Stimulated activated naive CD8-positive, alpha-beta T cell treated with anti-CD3 and anti-CD28 coated beads, Interleukin-15, Interleukin-2, amounts not matched to agents 100 ng/mL and 50 ng/mL, for 24 hours (primary cell): ENCODE measurements at regions not wholly inside any gene's neighbourhood (a gene's known extent, or its start where the extent isn't known, plus 50 kb on each side); places are given as distances from the start of the nearest gene placed in this dataset.

Experiments
- H3K27ac Mint-ChIP-seq: one replicate; pipeline ENCODE4 v1.8.0; 2021; ENCODE audit warnings: mild to moderate bottlenecking, mixed read lengths
- H3K27me3 Mint-ChIP-seq: one replicate; pipeline ENCODE4 v1.8.0; 2021; ENCODE audit warnings: mixed read lengths
- H3K36me3 Mint-ChIP-seq: one replicate; pipeline ENCODE4 v1.8.0; 2021; ENCODE audit warnings: low read depth, mixed read lengths
- H3K4me1 Mint-ChIP-seq: one replicate; pipeline ENCODE4 v1.8.0; 2021; ENCODE audit warnings: low read depth, mixed read lengths
- H3K4me3 Mint-ChIP-seq: one replicate; pipeline ENCODE4 v1.8.0; 2021; ENCODE audit warnings: mild to moderate bottlenecking, mixed read lengths
- H3K9me3 Mint-ChIP-seq: one replicate; pipeline ENCODE4 v1.8.0; 2021; ENCODE audit warnings: mixed read lengths

- Mint-ChIP-seq H3K36me3 (no peaks in the 10 kb centered on the region), H3K4me3 (no peak overlapping the region), H3K27me3 (no peaks in the 10 kb centered on the region), H3K27ac (no peak overlapping the region), H3K4me1 (no peaks in the 10 kb centered on the region), H3K9me3 (peaks cover 4% of the 10 kb centered on the region)
Observed at GRCh38 chr6:140874066-140874465, 1258.7 kb upstream of the GJE1 start.

GRCh38 chr6:140872885-140873284 lies 1259.8 kb upstream of the GJE1 start:
- Mint-ChIP-seq H3K27ac (no peak overlapping the region), H3K4me3 (no peak overlapping the region), H3K9me3 (peaks cover 4% of the 10 kb centered on the region), H3K36me3 (no peaks in the 10 kb centered on the region), H3K4me1 (no peaks in the 10 kb centered on the region), H3K27me3 (no peaks in the 10 kb centered on the region)

DNA sequence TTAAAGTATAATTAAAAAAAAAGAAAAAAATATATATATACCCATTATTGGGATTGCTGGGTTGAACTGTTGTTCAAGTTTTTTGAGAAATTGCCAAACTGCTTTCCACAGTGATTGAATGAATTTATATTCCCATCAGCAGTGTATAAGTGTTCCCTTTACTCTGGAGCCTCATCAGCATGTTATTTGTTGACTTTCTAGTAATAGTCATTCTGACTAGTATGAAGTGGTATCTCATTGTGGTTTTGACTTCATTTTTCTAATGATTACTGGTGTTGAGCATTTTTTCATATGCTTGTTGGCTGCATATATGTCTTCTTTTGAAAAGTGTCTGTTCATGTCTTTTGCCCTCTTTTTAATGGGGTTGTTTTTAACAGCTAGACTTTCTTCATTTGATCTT lies 1260.8 kb upstream of the GJE1 start:
- Mint-ChIP-seq H3K36me3 (no peaks in the 10 kb centered on the region), H3K4me3 (no peak overlapping the region), H3K9me3 (peaks cover 4% of the 10 kb centered on the region), H3K27ac (no peak overlapping the region), H3K27me3 (no peaks in the 10 kb centered on the region), H3K4me1 (no peaks in the 10 kb centered on the region)

DNA sequence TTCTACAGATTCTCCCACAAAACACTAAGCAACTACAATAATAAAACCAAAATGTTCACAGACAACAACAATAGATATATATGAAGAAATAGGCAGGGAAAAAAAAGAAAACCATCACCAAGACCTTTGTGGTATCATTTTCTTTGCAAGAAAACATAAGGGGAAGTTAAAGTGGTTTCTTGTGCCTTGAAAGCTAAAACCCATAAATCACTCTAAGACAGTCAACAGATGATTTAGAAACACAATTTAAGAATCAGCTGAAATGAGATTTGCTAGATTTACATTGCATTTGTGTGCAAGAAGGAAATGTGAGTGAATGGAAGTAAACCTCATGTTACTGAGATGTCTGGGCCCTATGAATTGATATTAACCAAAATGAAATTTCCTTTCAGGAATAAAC lies 1265.4 kb upstream of the GJE1 start:
- Mint-ChIP-seq H3K4me3 (no peak overlapping the region), H3K9me3 (peaks cover 4% of the 10 kb centered on the region), H3K36me3 (no peaks in the 10 kb centered on the region), H3K27ac (no peak overlapping the region), H3K4me1 (no peaks in the 10 kb centered on the region), H3K27me3 (no peaks in the 10 kb centered on the region)

- Mint-ChIP-seq H3K4me3 (no peak overlapping the region), H3K27ac (no peak overlapping the region), H3K36me3 (no peaks in the 10 kb centered on the region), H3K9me3 (no peaks in the 10 kb centered on the region), H3K4me1 (no peaks in the 10 kb centered on the region), H3K27me3 (no peaks in the 10 kb centered on the region)
Observed at GRCh38 chr6:140858381-140858971, 1274.2 kb upstream of the GJE1 start.

GRCh38 chr6:140857739-140858380 lies 1274.9 kb upstream of the GJE1 start:
- no peaks in the 10 kb centered on the region for H3K4me1 Mint-ChIP-seq
- H3K27ac Mint-ChIP-seq: no peak overlapping the region
- no peaks in the 10 kb centered on the region for H3K36me3 Mint-ChIP-seq
- no peaks in the 10 kb centered on the region for H3K9me3 Mint-ChIP-seq
- H3K4me3 Mint-ChIP-seq: no peak overlapping the region
- no peaks in the 10 kb centered on the region for H3K27me3 Mint-ChIP-seq

DNA sequence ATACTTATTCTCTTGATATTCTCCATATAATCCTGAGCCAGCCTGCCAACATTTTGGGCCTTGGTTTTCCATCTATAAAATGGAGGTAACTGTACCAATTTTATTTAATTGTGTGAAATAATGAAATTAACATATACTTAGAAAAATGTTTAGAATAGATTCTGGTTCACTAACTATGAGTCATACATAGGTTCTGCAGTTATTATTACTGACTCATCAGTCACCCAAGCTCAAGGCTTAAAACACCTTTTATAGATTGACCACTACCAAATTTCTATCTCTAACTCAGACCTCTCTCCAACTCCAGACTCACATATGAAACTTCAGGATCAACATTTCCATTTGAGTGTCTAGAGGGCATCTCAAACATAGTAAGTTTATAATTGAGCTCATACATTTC lies 1277.2 kb upstream of the GJE1 start:
- no peaks in the 10 kb centered on the region for H3K36me3 Mint-ChIP-seq
- H3K4me1 Mint-ChIP-seq: no peaks in the 10 kb centered on the region
- no peak overlapping the region for H3K27ac Mint-ChIP-seq
- no peaks in the 10 kb centered on the region for H3K27me3 Mint-ChIP-seq
- H3K4me3 Mint-ChIP-seq: no peak overlapping the region
- H3K9me3 Mint-ChIP-seq: no peaks in the 10 kb centered on the region

DNA sequence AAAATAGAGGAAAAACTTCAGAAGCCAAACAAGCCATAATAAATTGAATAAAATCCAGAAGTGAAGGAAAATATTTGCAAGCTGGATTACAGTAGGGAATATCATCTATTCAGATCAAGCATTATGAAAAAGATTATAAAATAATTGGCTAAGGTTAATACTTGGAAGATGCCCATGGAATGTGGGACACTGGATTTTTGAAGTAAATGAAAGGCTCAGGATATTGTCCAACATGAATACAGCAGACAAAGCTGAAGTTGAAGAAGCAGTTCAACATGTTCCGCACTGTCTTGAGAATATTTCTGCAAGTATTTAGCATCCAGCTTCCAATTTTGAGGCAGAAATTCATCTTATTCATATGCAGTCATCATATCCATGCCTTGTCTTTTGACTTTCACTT lies 1278.4 kb upstream of the GJE1 start:
- Mint-ChIP-seq H3K36me3 (no peaks in the 10 kb centered on the region), H3K4me3 (no peak overlapping the region), H3K27me3 (no peaks in the 10 kb centered on the region), H3K4me1 (no peaks in the 10 kb centered on the region), H3K27ac (no peak overlapping the region), H3K9me3 (no peaks in the 10 kb centered on the region)

DNA sequence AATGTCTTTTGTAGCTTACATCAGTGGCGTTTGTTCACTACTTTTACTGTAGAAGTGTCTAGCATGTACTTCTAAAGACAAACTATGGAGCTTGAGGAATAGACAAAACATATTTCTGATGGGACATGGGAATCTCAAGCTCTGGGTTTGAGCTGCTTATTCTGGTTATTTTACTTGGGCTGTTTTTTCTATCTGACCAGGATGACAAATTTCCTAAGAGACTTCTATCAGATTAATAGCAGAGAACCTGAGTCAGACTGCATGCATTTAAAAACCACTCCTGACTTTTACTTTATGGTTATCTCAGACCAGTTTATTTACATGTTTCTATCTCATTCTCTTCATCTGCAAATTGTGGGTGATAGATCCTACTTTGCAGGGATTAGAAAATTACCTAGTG lies 1282.3 kb upstream of the GJE1 start:
- H3K27me3 Mint-ChIP-seq: no peaks in the 10 kb centered on the region
- H3K9me3 Mint-ChIP-seq: no peaks in the 10 kb centered on the region
- no peak overlapping the region for H3K27ac Mint-ChIP-seq
- no peak overlapping the region for H3K4me3 Mint-ChIP-seq
- no peaks in the 10 kb centered on the region for H3K4me1 Mint-ChIP-seq
- no peaks in the 10 kb centered on the region for H3K36me3 Mint-ChIP-seq

GRCh38 chr6:140849456-140849855 lies 1283.3 kb upstream of the GJE1 start:
- Mint-ChIP-seq H3K27me3 (no peaks in the 10 kb centered on the region), H3K27ac (no peak overlapping the region), H3K4me1 (no peaks in the 10 kb centered on the region), H3K36me3 (no peaks in the 10 kb centered on the region), H3K9me3 (no peaks in the 10 kb centered on the region), H3K4me3 (no peak overlapping the region)

GRCh38 chr6:140847262-140847645 lies 1285.5 kb upstream of the GJE1 start:
- H3K36me3 Mint-ChIP-seq: no peaks in the 10 kb centered on the region
- H3K4me1 Mint-ChIP-seq: no peaks in the 10 kb centered on the region
- H3K4me3 Mint-ChIP-seq: no peak overlapping the region

DNA sequence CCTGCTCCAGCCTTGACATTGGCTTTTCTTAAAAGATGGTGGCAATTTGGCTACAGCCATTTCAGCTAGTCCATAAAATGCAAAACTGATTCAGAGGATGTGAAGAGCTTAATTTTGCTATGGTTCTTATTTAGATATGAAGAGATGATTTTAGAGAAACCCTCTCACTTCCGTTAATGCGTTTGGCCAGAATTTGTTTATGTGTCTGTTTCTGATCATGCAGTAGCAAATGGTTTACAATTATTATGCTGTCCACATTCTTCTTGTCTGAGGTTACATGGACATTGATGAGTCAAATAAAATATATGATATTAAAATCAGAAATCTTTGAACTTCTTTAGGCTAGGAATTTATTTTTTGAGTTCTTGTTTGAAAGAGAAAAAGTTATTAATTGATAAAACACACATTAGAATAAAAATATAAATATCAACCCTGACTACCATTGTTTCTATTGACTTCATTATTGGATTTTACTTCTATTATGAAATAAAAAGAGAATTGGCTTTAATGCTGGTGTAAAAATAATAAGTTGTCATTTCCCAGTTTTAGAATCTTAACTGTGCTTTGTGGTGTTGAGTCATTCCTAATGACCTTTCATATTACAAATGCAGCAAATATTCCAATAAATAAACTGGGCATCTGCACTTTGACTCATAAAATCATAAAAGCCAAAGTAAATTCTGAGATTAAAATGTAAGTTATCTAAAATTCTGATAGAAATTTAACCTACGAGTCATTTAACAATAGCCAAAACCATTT lies 1286.0 kb upstream of the GJE1 start:
- no peaks in the 10 kb centered on the region for H3K9me3 Mint-ChIP-seq
- H3K36me3 Mint-ChIP-seq: no peaks in the 10 kb centered on the region
- no peaks in the 10 kb centered on the region for H3K27me3 Mint-ChIP-seq
- H3K4me3 Mint-ChIP-seq: no peak overlapping the region
- no peak overlapping the region for H3K27ac Mint-ChIP-seq
- H3K4me1 Mint-ChIP-seq: no peaks in the 10 kb centered on the region

More at GRCh38 chr6:140847262-140847645, 1285.5 kb upstream of the GJE1 start:
- Mint-ChIP-seq H3K9me3 (no peaks in the 10 kb centered on the region), H3K27me3 (no peaks in the 10 kb centered on the region), H3K27ac (no peak overlapping the region)

DNA sequence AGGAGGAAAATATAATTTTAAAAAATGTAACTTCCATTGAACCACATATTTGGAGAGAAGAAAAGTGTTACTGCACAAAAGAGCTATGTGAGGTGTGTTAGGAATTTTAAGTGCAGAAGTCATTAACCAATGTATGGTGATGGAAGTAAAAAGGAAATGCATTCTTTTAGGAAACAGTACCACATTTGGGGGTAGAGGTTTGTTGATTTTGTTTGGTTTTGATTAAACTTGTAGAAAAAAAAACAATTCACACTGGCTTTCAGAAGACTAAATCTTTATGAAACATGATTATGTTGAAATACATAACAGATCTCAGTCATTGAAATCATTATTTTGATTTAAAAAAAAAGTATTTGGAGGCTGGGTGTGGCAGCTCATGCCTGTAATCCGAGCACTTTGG lies 1287.0 kb upstream of the GJE1 start:
- H3K36me3 Mint-ChIP-seq: no peaks in the 10 kb centered on the region
- H3K27me3 Mint-ChIP-seq: no peaks in the 10 kb centered on the region
- H3K4me3 Mint-ChIP-seq: no peak overlapping the region
- no peaks in the 10 kb centered on the region for H3K4me1 Mint-ChIP-seq
- no peak overlapping the region for H3K27ac Mint-ChIP-seq
- H3K9me3 Mint-ChIP-seq: no peaks in the 10 kb centered on the region

DNA sequence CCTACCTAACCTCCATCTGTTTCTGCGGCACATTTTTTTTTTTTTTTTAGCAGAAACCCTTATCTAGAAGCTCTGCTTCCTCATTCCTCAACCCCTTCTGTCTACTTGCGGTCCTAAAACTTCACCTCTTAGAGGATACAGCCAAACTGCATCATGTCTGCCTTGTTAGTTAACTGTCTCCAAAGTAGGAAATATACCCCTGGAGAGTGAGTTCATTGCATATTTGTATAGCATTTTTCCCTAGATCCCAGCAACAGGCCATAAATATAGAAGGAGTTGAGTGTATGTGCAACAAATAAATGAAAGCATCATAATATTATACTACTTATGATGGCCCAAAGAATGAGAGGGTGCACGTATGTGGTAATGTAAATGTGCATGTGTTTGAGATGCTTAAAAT lies 1288.6 kb upstream of the GJE1 start:
- no peak overlapping the region for H3K27ac Mint-ChIP-seq

DNA sequence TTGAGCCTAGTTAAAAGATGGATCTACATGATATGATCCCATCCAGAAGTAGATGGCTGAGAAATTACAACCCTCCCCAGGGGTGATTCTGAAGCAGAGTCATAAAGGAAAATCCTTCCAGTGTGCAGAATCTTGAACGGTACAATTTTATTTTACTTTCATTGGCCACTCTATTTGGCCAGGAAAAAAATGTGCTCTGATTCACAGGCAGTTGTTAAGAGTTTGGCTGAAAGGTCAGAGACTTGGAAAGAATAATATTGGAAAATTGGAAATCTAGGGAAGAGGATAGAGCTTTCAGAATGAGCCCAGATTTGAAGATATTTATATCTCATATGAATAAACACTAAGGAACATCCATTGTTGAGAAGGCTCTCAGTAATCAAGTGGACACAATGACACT lies 1299.3 kb upstream of the GJE1 start:
- Mint-ChIP-seq H3K4me1 (no peaks in the 10 kb centered on the region), H3K36me3 (no peaks in the 10 kb centered on the region), H3K4me3 (no peak overlapping the region), H3K9me3 (no peaks in the 10 kb centered on the region), H3K27me3 (peaks cover 2% of the 10 kb centered on the region), H3K27ac (no peak overlapping the region)

More for the DNA sequence above, 1288.6 kb upstream of the GJE1 start:
- no peaks in the 10 kb centered on the region for H3K36me3 Mint-ChIP-seq
- H3K27me3 Mint-ChIP-seq: no peaks in the 10 kb centered on the region
- no peaks in the 10 kb centered on the region for H3K9me3 Mint-ChIP-seq
- H3K4me1 Mint-ChIP-seq: no peaks in the 10 kb centered on the region
- H3K4me3 Mint-ChIP-seq: no peak overlapping the region
